ENCODE measurements at regions not wholly inside any gene's neighbourhood (a gene's known extent, or its start where the extent isn't known, plus 50 kb on each side); places are given as distances from the start of the nearest gene placed in this dataset.

- H3K9me3 ChIP-seq = no peaks in the 10 kb centered on the region
- no peaks in the 10 kb centered on the region for H3K27me3 ChIP-seq (replicated peaks in 1 of 7)
- H3K4me1 ChIP-seq = peaks cover 0 to 5% (median 0%) of the 10 kb centered on the region in 6 donors
- DNase-seq = no peak
- H3K4me3 ChIP-seq = no peak overlapping the region
- intact Hi-C loops (cut with DNase I; ENCODE audit: low total_unique reads) = no loop called here
- H3K27ac ChIP-seq = no peak overlapping the region
- no peaks in the 10 kb centered on the region for H3K36me3 ChIP-seq
- TF ChIP-seq POLR2A (IDR thresholded peaks at IDR 0.05) = no peak
Observed at GRCh38 chr1:221032204-221032585, 153.0 kb downstream of the HLX start.

GRCh38 chr1:221032637-221033280, 153.5 kb downstream of the HLX start:
- Histone ChIP-seq H3K27me3 (replicated peaks in 1 of 7) (no peaks in the 10 kb centered on the region), H3K4me3 (no peak overlapping the region), H3K27ac (no peak overlapping the region), H3K9me3 (no peaks in the 10 kb centered on the region), H3K4me1 (peaks cover 0 to 5% (median 0%) of the 10 kb centered on the region in 6 donors), H3K36me3 (no peaks in the 10 kb centered on the region)
- DNase-seq = no peak
- intact Hi-C loops (cut with DNase I; ENCODE audit: low total_unique reads) = no loop called here
- WGBS, 5 donors = 24 to 39% (median 35%) methylated on average over 2 of the region's 2 CpGs
- TF ChIP-seq POLR2A (IDR thresholded peaks at IDR 0.05) (no peak), POLR2AphosphoS5 (IDR thresholded peaks at IDR 0.05) (no peak)
- TF ChIP-seq, protein P1, sequence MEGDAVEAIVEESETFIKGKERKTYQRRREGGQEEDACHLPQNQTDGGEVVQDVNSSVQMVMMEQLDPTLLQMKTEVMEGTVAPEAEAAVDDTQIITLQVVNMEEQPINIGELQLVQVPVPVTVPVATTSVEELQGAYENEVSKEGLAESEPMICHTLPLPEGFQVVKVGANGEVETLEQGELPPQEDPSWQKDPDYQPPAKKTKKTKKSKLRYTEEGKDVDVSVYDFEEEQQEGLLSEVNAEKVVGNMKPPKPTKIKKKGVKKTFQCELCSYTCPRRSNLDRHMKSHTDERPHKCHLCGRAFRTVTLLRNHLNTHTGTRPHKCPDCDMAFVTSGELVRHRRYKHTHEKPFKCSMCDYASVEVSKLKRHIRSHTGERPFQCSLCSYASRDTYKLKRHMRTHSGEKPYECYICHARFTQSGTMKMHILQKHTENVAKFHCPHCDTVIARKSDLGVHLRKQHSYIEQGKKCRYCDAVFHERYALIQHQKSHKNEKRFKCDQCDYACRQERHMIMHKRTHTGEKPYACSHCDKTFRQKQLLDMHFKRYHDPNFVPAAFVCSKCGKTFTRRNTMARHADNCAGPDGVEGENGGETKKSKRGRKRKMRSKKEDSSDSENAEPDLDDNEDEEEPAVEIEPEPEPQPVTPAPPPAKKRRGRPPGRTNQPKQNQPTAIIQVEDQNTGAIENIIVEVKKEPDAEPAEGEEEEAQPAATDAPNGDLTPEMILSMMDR (IDR thresholded peaks at IDR 0.05 in 8 of 11, conservative IDR thresholded peaks at IDR 0.05 in 3 of 11) = no peak

- peaks cover 0 to 5% (median 0%) of the 10 kb centered on the region in 6 donors for H3K4me1 ChIP-seq
- 42 to 55% (median 48%) methylated on average over 6 of the region's 6 CpGs for WGBS, 5 donors
- intact Hi-C loops (cut with DNase I; ENCODE audit: low total_unique reads) = no loop called here
- H3K27me3 ChIP-seq (replicated peaks in 1 of 7) = no peaks in the 10 kb centered on the region
- no peak for DNase-seq
- no peaks in the 10 kb centered on the region for H3K36me3 ChIP-seq
- H3K9me3 ChIP-seq = no peaks in the 10 kb centered on the region
- no peak overlapping the region for H3K27ac ChIP-seq
- no peak overlapping the region for H3K4me3 ChIP-seq
- TF ChIP-seq, protein P1 (IDR thresholded peaks at IDR 0.05 in 8 of 11, conservative IDR thresholded peaks at IDR 0.05 in 3 of 11) = no peak
- TF ChIP-seq POLR2A (IDR thresholded peaks at IDR 0.05) = no peak
- no peak for TF ChIP-seq POLR2AphosphoS5 (IDR thresholded peaks at IDR 0.05)
Observed at GRCh38 chr1:221035662-221036153, 156.5 kb downstream of the HLX start.

- no peak for DNase-seq
- TF ChIP-seq, protein P1 (IDR thresholded peaks at IDR 0.05 in 8 of 11, conservative IDR thresholded peaks at IDR 0.05 in 3 of 11) = no peak
- no peak for TF ChIP-seq POLR2A (IDR thresholded peaks at IDR 0.05)
- no peak for TF ChIP-seq POLR2AphosphoS5 (IDR thresholded peaks at IDR 0.05)
- Histone ChIP-seq H3K27ac (no peak overlapping the region), H3K36me3 (no peaks in the 10 kb centered on the region), H3K4me3 (no peak overlapping the region), H3K4me1 (no peaks in the 10 kb centered on the region), H3K27me3 (replicated peaks in 1 of 7) (no peaks in the 10 kb centered on the region), H3K9me3 (no peaks in the 10 kb centered on the region)
- intact Hi-C loops (cut with DNase I; ENCODE audit: low total_unique reads) = no loop called here
- 79 to 94% (median 92%) methylated on average over 1 of the region's 1 CpG for WGBS, 5 donors
Observed at GRCh38 chr1:221039616-221040015, 160.4 kb downstream of the HLX start.

Measured in spleen (tissue), 11 donors.